MM.1S (cell line): ENCODE measurements at regions not wholly inside any gene's neighbourhood (a gene's known extent, or its start where the extent isn't known, plus 50 kb on each side); places are given as distances from the start of the nearest gene placed in this dataset.

Experiments used
- EZH2 ChIP-seq: fragments of 300-600 bp; sonication (generic); optimal IDR thresholded peaks from 2 replicates; pipeline ENCODE3; 2017; ENCODE audit warnings: low read depth, mild to moderate bottlenecking, antibody characterized with exemption, low read length, mixed read lengths
- EZH2phosphoT487 ChIP-seq: fragments of 300-600 bp; sonication (generic); IDR thresholded peaks from 2 replicates; pipeline ENCODE4 v1.6.1; 2018; ENCODE audit warnings: antibody characterized with exemption, low read length
- TF ChIP-seq, protein P1 (sequence below): fragments of 300-600 bp; sonication (generic); IDR thresholded peaks from 2 replicates; pipeline ENCODE4 v1.5.1; 2016; ENCODE audit warnings: antibody characterized with exemption, low read length, mixed read lengths

- TF ChIP-seq, protein P1, sequence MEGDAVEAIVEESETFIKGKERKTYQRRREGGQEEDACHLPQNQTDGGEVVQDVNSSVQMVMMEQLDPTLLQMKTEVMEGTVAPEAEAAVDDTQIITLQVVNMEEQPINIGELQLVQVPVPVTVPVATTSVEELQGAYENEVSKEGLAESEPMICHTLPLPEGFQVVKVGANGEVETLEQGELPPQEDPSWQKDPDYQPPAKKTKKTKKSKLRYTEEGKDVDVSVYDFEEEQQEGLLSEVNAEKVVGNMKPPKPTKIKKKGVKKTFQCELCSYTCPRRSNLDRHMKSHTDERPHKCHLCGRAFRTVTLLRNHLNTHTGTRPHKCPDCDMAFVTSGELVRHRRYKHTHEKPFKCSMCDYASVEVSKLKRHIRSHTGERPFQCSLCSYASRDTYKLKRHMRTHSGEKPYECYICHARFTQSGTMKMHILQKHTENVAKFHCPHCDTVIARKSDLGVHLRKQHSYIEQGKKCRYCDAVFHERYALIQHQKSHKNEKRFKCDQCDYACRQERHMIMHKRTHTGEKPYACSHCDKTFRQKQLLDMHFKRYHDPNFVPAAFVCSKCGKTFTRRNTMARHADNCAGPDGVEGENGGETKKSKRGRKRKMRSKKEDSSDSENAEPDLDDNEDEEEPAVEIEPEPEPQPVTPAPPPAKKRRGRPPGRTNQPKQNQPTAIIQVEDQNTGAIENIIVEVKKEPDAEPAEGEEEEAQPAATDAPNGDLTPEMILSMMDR = no peak
- TF ChIP-seq EZH2phosphoT487 (no peak), EZH2 (no peak)
Measured at GRCh38 chr11:128324531-128325141, 262.7 kb downstream of the ETS1 start.
